ENCODE measurements at regions not wholly inside any gene's neighbourhood (a gene's known extent, or its start where the extent isn't known, plus 50 kb on each side); places are given as distances from the start of the nearest gene placed in this dataset.

DNA sequence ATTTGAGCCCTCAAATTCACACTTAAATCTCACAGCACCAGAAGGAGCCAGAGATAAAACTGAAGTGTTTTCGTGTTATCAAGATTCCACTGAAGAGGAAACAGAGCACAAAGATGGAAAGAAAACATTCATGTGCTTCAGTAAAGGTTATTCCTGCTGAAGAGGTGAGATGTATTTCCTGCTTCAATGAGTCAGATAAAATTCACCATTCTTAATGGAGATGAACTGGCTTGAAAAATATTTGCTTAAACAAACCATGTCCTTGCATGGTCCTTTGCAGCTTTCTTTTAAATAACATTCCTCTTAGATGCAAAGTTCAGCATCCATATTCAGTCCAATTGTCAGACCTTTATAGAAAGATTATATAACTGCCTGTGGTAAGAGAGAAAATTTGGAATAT lies 294.2 kb downstream of the IPMK start:
- TF ChIP-seq, protein P1, sequence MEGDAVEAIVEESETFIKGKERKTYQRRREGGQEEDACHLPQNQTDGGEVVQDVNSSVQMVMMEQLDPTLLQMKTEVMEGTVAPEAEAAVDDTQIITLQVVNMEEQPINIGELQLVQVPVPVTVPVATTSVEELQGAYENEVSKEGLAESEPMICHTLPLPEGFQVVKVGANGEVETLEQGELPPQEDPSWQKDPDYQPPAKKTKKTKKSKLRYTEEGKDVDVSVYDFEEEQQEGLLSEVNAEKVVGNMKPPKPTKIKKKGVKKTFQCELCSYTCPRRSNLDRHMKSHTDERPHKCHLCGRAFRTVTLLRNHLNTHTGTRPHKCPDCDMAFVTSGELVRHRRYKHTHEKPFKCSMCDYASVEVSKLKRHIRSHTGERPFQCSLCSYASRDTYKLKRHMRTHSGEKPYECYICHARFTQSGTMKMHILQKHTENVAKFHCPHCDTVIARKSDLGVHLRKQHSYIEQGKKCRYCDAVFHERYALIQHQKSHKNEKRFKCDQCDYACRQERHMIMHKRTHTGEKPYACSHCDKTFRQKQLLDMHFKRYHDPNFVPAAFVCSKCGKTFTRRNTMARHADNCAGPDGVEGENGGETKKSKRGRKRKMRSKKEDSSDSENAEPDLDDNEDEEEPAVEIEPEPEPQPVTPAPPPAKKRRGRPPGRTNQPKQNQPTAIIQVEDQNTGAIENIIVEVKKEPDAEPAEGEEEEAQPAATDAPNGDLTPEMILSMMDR (IDR thresholded peaks at IDR 0.05; ENCODE audit: low read depth, low read length): no peak
- no peak for TF ChIP-seq EZH2phosphoT487 (IDR thresholded peaks at IDR 0.05; ENCODE audit: low read depth)

All from OCI-LY3 (cell line).